HUES6 (cell line): ENCODE measurements at regions not wholly inside any gene's neighbourhood (a gene's known extent, or its start where the extent isn't known, plus 50 kb on each side); places are given as distances from the start of the nearest gene placed in this dataset.
A peak's percentile ranks its signal among the peaks of the same experiment; 100 is the strongest.
"Not testable (repeated sequence)": the region's sequence is repeated elsewhere in the genome, so short reads cannot be mapped to it uniquely, and the experiment has no call there.

Experiments used
- H3K27ac ChIP-seq: 2 replicates; pipeline ENCODE4 v1.7.0; 2013; ENCODE audit warnings: low read depth, mild to moderate bottlenecking, low read length, inconsistent platforms
- H3K27me3 ChIP-seq: 2 replicates; pipeline ENCODE4 v1.6.1; 2013; ENCODE audit warnings: low read length; ENCODE audit not compliant: control insufficient read depth, insufficient read depth
- H3K36me3 ChIP-seq: 2 replicates; pipeline ENCODE4 v1.6.1; 2013; ENCODE audit warnings: low read length; ENCODE audit not compliant: control insufficient read depth, insufficient read depth
- H3K4me1 ChIP-seq: 2 replicates; pipeline ENCODE4 v1.6.1; 2013; ENCODE audit warnings: low read length; ENCODE audit not compliant: control insufficient read depth, insufficient read depth
- H3K4me3 ChIP-seq: 2 replicates; pipeline ENCODE4 v1.5.1; 2013; ENCODE audit warnings: low read depth, low read length
- H3K9ac ChIP-seq: one replicate; pipeline ENCODE4 v1.6.1; 2013; ENCODE audit warnings: mild to moderate bottlenecking, low read length
- H3K9me3 ChIP-seq: 2 replicates; pipeline ENCODE4 v1.6.1; 2013; ENCODE audit warnings: low read depth, low read length; ENCODE audit not compliant: control insufficient read depth, insufficient read depth

GRCh38 chr16:59121411-59122261, 387.5 kb upstream of the GOT2 start:
- no peak overlapping the region for H3K27ac ChIP-seq
- no peaks in the 10 kb centered on the region for H3K27me3 ChIP-seq
- H3K4me3 ChIP-seq: no peak overlapping the region
- H3K9me3 ChIP-seq: 0 out of 2 replicates have a peak, but pooled peaks cover 3% of the 10 kb centered on the region
- peaks cover 6% of the 10 kb centered on the region; the same call in 1 of the 2 replicates for H3K4me1 ChIP-seq
- H3K9ac ChIP-seq: no peak overlapping the region
- H3K36me3 ChIP-seq: no peaks in the 10 kb centered on the region

DNA sequence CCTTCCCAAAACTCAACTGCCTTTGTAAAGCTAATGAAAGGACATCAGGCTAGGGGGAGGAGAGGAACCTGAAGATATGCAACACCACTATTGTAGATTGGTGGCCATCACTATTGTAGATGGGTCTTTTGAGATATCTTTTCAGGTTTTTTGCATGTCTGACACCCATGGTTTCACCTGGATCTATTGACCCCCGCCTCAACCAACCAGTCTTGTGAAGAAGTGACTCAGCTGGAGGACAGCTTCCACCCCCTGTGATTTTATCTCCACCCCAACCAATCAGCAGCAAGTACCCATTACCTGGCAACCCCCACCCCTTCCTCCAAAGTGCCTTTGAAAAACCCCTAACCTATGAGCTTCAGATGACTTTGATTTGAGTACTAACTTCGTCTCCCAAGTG, 382.6 kb upstream of the GOT2 start:
- Histone ChIP-seq H3K36me3 (no peaks in the 10 kb centered on the region), H3K27ac (peak overlapping the region; percentile 51; the same call in 1 of the 2 replicates), H3K4me3 (no peak overlapping the region; the same call in 1 of the 2 replicates), H3K27me3 (no peaks in the 10 kb centered on the region), H3K9ac (peak overlapping the region; percentile 61), H3K4me1 (0 out of 2 replicates have a peak, but pooled peaks cover 6% of the 10 kb centered on the region), H3K9me3 (0 out of 2 replicates have a peak, but pooled peaks cover 3% of the 10 kb centered on the region)

DNA sequence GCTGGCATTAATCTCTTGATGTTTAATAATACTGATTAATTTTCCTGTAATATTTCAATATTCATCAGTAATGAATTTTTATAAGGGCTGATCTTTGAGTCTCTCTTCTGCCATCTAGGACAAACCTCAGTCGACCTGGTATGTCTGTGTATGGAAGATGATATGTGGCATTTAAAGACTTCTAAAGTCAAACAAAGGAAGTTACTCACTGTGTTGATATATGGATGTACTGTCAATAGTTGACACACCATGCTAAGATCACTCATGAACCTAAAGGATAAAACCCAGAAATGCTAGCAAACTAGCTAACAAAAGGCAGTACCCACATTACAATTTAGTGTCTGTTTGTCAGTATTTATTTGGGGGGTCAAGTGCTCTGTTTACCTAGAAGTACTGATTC, 380.7 kb upstream of the GOT2 start:
- H3K27me3 ChIP-seq: no peaks in the 10 kb centered on the region

DNA sequence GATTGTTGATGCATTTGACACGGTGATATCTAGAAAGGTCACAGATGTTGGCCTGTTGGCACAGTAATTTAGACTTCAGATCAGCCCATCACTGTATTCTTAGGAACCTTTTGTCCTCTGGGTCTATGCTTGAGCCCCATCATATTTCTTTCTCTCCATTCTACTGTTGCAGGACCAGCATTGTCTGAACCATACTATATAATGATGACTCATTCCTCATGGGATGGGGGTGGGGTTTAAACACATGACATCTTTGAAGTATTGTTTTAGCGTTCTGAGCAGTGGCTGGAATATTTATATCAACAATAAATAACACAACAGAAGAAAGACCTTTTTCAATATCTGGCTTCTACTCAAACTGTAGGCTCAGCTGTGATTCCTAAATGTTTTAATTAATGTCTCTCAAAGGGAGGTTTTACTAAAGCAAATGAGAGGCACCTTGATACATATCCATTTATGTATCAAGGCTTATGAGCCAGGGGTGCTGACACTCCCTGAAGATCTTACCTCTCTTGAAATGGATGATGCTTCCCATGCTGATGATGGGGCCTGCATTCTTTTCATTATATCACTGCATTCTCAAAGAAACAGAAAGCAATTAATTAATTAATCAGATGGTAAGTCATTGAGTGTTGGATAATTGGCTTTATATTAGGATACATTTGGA, 379.0 kb upstream of the GOT2 start:
- H3K36me3 ChIP-seq: no peaks in the 10 kb centered on the region
- H3K9me3 ChIP-seq: no peaks in the 10 kb centered on the region
- H3K27ac ChIP-seq: no peak overlapping the region
- no peak overlapping the region for H3K4me3 ChIP-seq
- H3K27me3 ChIP-seq: no peaks in the 10 kb centered on the region
- H3K9ac ChIP-seq: no peak overlapping the region
- 0 out of 2 replicates have a peak, but pooled peaks cover 6% of the 10 kb centered on the region for H3K4me1 ChIP-seq

More for the DNA sequence above, 380.7 kb upstream of the GOT2 start:
- Histone ChIP-seq H3K4me3 (no peak overlapping the region), H3K27ac (no peak overlapping the region), H3K9ac (no peak overlapping the region), H3K36me3 (no peaks in the 10 kb centered on the region), H3K4me1 (0 out of 2 replicates have a peak, but pooled peaks cover 6% of the 10 kb centered on the region), H3K9me3 (0 out of 2 replicates have a peak, but pooled peaks cover 2% of the 10 kb centered on the region)

DNA sequence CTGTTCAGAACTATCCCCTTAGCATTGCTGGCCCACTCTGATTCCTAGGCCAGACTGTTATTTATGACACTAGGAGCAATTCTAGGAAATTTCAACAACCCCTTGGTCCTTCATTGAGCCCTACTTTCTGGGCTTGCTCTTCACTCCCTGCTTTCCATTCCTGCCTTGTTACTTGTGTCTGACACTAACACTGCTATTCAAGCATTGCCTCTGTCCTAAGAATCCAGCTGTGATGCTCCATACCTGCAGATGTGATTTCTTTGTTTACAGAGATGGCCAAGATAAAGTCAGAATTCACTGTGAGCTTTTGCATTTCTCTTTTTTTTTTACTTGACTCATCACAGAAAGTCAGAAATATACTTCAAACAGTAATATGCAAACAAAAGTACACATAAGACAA, 377.2 kb upstream of the GOT2 start:
- Histone ChIP-seq H3K36me3 (no peaks in the 10 kb centered on the region), H3K4me1 (no peaks in the 10 kb centered on the region), H3K27ac (no peak overlapping the region)

DNA sequence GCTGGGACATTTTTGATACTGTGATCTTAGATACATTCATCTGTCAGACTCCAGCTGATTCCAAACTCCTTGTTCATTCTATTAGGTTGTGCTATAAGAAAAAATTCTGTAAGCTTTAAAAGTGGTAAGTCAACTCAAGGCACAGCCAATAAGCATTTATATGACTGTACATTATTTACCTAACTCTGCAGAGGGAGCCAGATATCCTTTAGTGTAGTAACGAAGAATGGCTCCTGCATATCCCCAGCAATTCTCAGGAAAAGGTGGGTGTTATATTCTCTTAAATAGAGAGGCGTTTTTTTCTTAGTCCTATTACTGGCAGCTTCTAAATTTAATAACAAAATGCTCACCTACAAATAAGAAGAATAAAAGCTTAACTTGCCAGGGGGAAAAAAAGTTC, 374.3 kb upstream of the GOT2 start:
- Histone ChIP-seq H3K9me3 (no peaks in the 10 kb centered on the region), H3K27me3 (no peaks in the 10 kb centered on the region), H3K9ac (no peak overlapping the region), H3K27ac (no peak overlapping the region), H3K36me3 (no peaks in the 10 kb centered on the region), H3K4me3 (no peak overlapping the region), H3K4me1 (no peaks in the 10 kb centered on the region)

More for the DNA sequence above, 377.2 kb upstream of the GOT2 start:
- H3K9ac ChIP-seq: no peak overlapping the region
- no peaks in the 10 kb centered on the region for H3K27me3 ChIP-seq
- H3K9me3 ChIP-seq: no peaks in the 10 kb centered on the region
- no peak overlapping the region for H3K4me3 ChIP-seq

DNA sequence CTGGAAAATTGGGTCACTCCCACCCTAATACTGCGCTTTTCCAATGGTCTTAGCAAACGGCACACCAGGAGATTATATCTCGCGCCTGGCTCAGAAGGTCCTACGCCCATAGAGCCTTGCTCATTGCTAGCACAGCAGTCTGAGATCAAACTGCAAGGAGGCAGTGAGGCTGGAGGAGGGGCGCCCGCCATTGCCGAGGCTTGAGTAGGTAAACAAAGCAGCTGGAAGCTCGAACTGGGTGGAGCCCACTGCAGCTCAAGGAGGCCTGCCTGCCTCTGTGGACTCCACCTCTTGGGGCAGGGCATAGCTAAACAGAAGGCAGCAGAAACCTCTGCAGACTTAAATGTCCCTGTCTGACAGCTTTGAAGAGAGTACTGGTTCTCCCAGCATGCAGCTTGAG, 362.6 kb upstream of the GOT2 start:
- H3K4me1 ChIP-seq, H3K9me3 ChIP-seq, H3K9ac ChIP-seq, H3K4me3 ChIP-seq, H3K36me3 ChIP-seq, H3K27ac ChIP-seq, H3K27me3 ChIP-seq: not testable (repeated sequence)

DNA sequence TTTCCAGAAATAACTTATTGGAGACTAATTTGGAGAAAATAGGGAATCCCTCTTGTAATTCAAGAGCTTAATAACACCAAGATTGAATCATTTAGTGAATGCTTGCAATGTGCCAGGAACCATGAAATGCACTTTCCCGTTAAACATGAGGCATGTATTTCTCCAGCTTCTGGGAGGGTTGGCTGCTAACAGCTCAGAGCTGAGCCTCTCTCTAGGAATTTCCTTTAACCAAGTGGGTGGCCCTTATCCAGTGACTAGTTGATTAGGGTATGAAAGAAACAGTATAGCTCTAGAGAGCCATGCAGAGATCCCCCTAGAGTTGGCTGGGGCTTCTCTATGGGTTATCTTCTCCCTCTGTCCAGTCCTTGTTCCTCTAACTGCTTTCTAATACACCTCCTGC, 356.4 kb upstream of the GOT2 start:
- Histone ChIP-seq H3K27me3 (no peaks in the 10 kb centered on the region), H3K4me3 (no peak overlapping the region), H3K9me3 (no peaks in the 10 kb centered on the region), H3K36me3 (no peaks in the 10 kb centered on the region), H3K9ac (no peak overlapping the region), H3K27ac (no peak overlapping the region), H3K4me1 (no peaks in the 10 kb centered on the region)

DNA sequence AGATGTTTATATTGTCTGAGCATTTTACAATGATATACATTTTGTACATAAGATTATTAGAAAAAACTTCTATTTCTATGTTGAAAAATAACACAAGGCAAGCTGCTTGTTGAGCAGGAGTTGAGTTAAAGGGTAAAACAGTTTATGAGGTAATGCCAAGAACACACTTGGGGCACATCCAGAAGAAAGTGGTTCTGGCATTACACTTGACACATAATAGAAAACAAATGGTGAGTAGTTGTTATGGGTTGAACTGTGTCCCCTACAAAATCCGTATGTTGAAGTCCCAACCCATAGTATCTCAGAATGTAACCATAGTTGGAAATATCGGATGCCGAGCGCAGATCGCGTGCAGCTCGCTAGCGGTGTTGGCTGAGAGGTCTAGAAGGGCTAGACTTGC, 354.3 kb upstream of the GOT2 start:
- Histone ChIP-seq H3K4me3 (no peak overlapping the region), H3K27ac (no peak overlapping the region), H3K36me3 (no peaks in the 10 kb centered on the region), H3K4me1 (no peaks in the 10 kb centered on the region), H3K27me3 (no peaks in the 10 kb centered on the region), H3K9me3 (no peaks in the 10 kb centered on the region), H3K9ac (no peak overlapping the region)

DNA sequence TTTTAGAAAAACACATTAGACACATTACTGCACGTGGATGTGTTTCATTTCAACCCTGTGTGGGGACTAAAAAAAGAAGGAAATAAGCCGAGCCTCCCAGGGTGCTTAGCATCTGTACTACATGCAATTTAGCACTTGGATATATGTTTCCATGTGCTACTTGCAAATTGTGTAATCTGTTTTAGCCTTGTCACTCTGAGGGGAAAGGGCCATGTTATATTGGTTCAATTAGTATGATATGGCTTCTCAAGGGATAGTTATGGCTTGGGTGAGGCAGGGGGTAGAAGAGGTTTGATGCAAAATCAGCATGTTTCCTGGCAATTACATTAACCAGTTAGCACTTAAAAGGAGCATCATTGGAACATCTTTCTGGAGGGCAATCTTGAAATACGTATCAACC, 353.5 kb upstream of the GOT2 start:
- no peak overlapping the region for H3K4me3 ChIP-seq
- no peaks in the 10 kb centered on the region for H3K36me3 ChIP-seq
- H3K9me3 ChIP-seq: no peaks in the 10 kb centered on the region
- H3K4me1 ChIP-seq: no peaks in the 10 kb centered on the region
- no peak overlapping the region for H3K9ac ChIP-seq
- H3K27ac ChIP-seq: no peak overlapping the region
- H3K27me3 ChIP-seq: no peaks in the 10 kb centered on the region

GRCh38 chr16:59067205-59067604, 333.1 kb upstream of the GOT2 start:
- H3K27ac ChIP-seq: no peak overlapping the region
- H3K9me3 ChIP-seq: no peaks in the 10 kb centered on the region
- no peaks in the 10 kb centered on the region for H3K36me3 ChIP-seq
- H3K4me3 ChIP-seq: no peak overlapping the region
- H3K27me3 ChIP-seq: no peaks in the 10 kb centered on the region
- H3K4me1 ChIP-seq: no peaks in the 10 kb centered on the region
- H3K9ac ChIP-seq: no peak overlapping the region
